ENCODE measurements at regions not wholly inside any gene's neighbourhood (a gene's known extent, or its start where the extent isn't known, plus 50 kb on each side); places are given as distances from the start of the nearest gene placed in this dataset.

GRCh38 chr3:153349108-153349499 is 187.1 kb downstream of the RAP2B start:
- intact Hi-C loops (cut with micrococcal nuclease; ENCODE audit: unreplicated experiment), result no loop called here
- Histone ChIP-seq H3K9me3 (ENCODE audit: low read length) (no peaks in the 10 kb centered on the region), H3K4me2 (ENCODE audit: low read length) (no peak overlapping the region), H3K27ac (ENCODE audit: low read depth, low read length, poor library complexity, severe bottlenecking) (no peak overlapping the region), H3K36me3 (ENCODE audit: insufficient read depth, low read length) (no peaks in the 10 kb centered on the region), H3K9me2 (ENCODE audit: insufficient read depth, low read length) (no peaks in the 10 kb centered on the region), H4K20me1 (ENCODE audit: insufficient read depth, low read length) (no peaks in the 10 kb centered on the region), H3K79me2 (ENCODE audit: insufficient read depth, low read depth, low read length) (no peaks in the 10 kb centered on the region), H2AFZ (ENCODE audit: low read length) (no peak overlapping the region), H3K4me1 (ENCODE audit: insufficient read depth, low read length, poor library complexity, severe bottlenecking) (no peaks in the 10 kb centered on the region), H3K4me3 (ENCODE audit: low read depth, low read length, poor library complexity, severe bottlenecking) (no peak overlapping the region)
- no peak for DNase-seq (ENCODE audit: low spot score)
- POLR2A ChIA-PET, result interaction anchor here (0.5 to 0.6 kb wide), 4 partner anchors 14 to 323 kb away, joined by 3 to 4 read pairs (median 4); no protein-coding TSS in a partner anchor
- CTCF ChIA-PET (ENCODE audit: unreplicated experiment), result no interaction called here
- no peak for TF ChIP-seq EZH2phosphoT487 (IDR thresholded peaks at IDR 0.05; ENCODE audit: borderline replicate concordance, low read depth, low read length)
- TF ChIP-seq CTCF (conservative IDR thresholded peaks at IDR 0.05; ENCODE audit: low read length), result no peak
- no TSS peak for BruUV-seq (replicated peaks)

- Histone ChIP-seq H3K27ac (ENCODE audit: low read depth, low read length, poor library complexity, severe bottlenecking) (no peak overlapping the region), H4K20me1 (ENCODE audit: insufficient read depth, low read length) (no peaks in the 10 kb centered on the region), H3K9me3 (ENCODE audit: low read length) (no peaks in the 10 kb centered on the region), H3K4me2 (ENCODE audit: low read length) (no peak overlapping the region), H3K36me3 (ENCODE audit: insufficient read depth, low read length) (no peaks in the 10 kb centered on the region), H3K9me2 (ENCODE audit: insufficient read depth, low read length) (no peaks in the 10 kb centered on the region), H3K79me2 (ENCODE audit: insufficient read depth, low read depth, low read length) (no peaks in the 10 kb centered on the region), H3K4me3 (ENCODE audit: low read depth, low read length, poor library complexity, severe bottlenecking) (no peak overlapping the region), H2AFZ (ENCODE audit: low read length) (no peak overlapping the region), H3K4me1 (ENCODE audit: insufficient read depth, low read length, poor library complexity, severe bottlenecking) (no peaks in the 10 kb centered on the region)
- ChIA-PET CTCF (ENCODE audit: unreplicated experiment) (no interaction called here), POLR2A (no interaction called here)
- TF ChIP-seq EZH2phosphoT487 (IDR thresholded peaks at IDR 0.05; ENCODE audit: borderline replicate concordance, low read depth, low read length) (no peak), CTCF (conservative IDR thresholded peaks at IDR 0.05; ENCODE audit: low read length) (no peak)
- no peak for DNase-seq (ENCODE audit: low spot score)
- intact Hi-C loops (cut with micrococcal nuclease; ENCODE audit: unreplicated experiment), result no loop called here
- no TSS peak for BruUV-seq (replicated peaks)
Measured at GRCh38 chr3:153350420-153350819, 188.4 kb downstream of the RAP2B start.

DNA sequence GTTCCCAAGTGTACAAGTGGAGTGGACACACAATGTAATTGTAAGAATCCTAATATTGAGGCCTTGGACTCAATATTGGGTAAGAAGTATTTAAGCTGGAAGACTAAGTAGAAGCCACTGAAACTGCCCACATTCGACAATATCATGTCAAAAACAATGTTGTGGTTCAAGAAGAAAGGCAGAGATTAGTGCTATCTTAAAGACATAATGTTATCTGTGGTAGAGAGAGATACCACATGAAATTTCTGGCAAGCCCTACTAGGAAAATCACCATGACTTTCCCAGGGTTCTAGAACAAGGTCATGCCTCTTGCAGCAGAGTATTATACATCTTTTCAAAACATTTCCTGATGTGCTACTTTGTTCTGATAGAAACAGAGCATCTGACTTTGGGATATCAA is 192.6 kb downstream of the RAP2B start:
- no peak for TF ChIP-seq CTCF (conservative IDR thresholded peaks at IDR 0.05; ENCODE audit: low read length)
- no peak for TF ChIP-seq EZH2phosphoT487 (IDR thresholded peaks at IDR 0.05; ENCODE audit: borderline replicate concordance, low read depth, low read length)
- BruUV-seq (replicated peaks), result no TSS peak

More for the DNA sequence above, 192.6 kb downstream of the RAP2B start:
- Histone ChIP-seq H3K27ac (ENCODE audit: low read depth, low read length, poor library complexity, severe bottlenecking) (no peak overlapping the region), H4K20me1 (ENCODE audit: insufficient read depth, low read length) (no peaks in the 10 kb centered on the region), H3K79me2 (ENCODE audit: insufficient read depth, low read depth, low read length) (no peaks in the 10 kb centered on the region), H3K4me2 (ENCODE audit: low read length) (no peak overlapping the region), H3K9me2 (ENCODE audit: insufficient read depth, low read length) (no peaks in the 10 kb centered on the region), H3K9me3 (ENCODE audit: low read length) (no peaks in the 10 kb centered on the region), H3K36me3 (ENCODE audit: insufficient read depth, low read length) (no peaks in the 10 kb centered on the region), H3K4me1 (ENCODE audit: insufficient read depth, low read length, poor library complexity, severe bottlenecking) (no peaks in the 10 kb centered on the region), H2AFZ (ENCODE audit: low read length) (no peak overlapping the region), H3K4me3 (ENCODE audit: low read depth, low read length, poor library complexity, severe bottlenecking) (no peak overlapping the region)
- CTCF ChIA-PET (ENCODE audit: unreplicated experiment), result no interaction called here
- intact Hi-C loops (cut with micrococcal nuclease; ENCODE audit: unreplicated experiment), result no loop called here
- no peak for DNase-seq (ENCODE audit: low spot score)
- POLR2A ChIA-PET, result interaction anchor here (0.8 kb wide), 1 partner anchor 429 kb away, joined by 3 read pairs; no protein-coding TSS in a partner anchor
